Hepatocyte (in vitro differentiated cells): ENCODE measurements at regions not wholly inside any gene's neighbourhood (a gene's known extent, or its start where the extent isn't known, plus 50 kb on each side); places are given as distances from the start of the nearest gene placed in this dataset.

Experiments
- DNase-seq: peaks from one replicate; pipeline ENCODE4 v3.0.0-alpha.2; 2016; ENCODE audit warnings: low spot score
- H2AFZ ChIP-seq: fragments of 200-600 bp; sonication (generic); 2 replicates; pipeline ENCODE4 v1.6.0; 2016; ENCODE audit warnings: antibody characterized with exemption, mild to moderate bottlenecking
- H3K27ac ChIP-seq: fragments of 200-600 bp; sonication (generic); 2 replicates; pipeline ENCODE4 v1.5.1; 2016; ENCODE audit warnings: mild to moderate bottlenecking
- H3K27me3 ChIP-seq: fragments of 200-600 bp; sonication (generic); 2 replicates; pipeline ENCODE4 v1.6.1; 2016
- H3K36me3 ChIP-seq: fragments of 200-600 bp; sonication (generic); replicated peaks from 2 replicates; pipeline ENCODE4 v1.5.1; 2016; ENCODE audit warnings: low read depth; ENCODE audit not compliant: insufficient read depth
- H3K4me1 ChIP-seq: fragments of 200-600 bp; sonication (generic); 2 replicates; pipeline ENCODE4 v1.5.1; 2016; ENCODE audit warnings: mild to moderate bottlenecking, moderate library complexity; ENCODE audit not compliant: insufficient read depth
- H3K4me2 ChIP-seq: fragments of 200-600 bp; sonication (generic); 2 replicates; pipeline ENCODE4 v1.6.0; 2016
- H3K4me3 ChIP-seq: fragments of 200-600 bp; sonication (generic); 2 replicates; pipeline ENCODE4 v1.5.1; 2016; ENCODE audit warnings: mild to moderate bottlenecking
- H3K79me2 ChIP-seq: fragments of 200-600 bp; sonication (generic); 2 replicates; pipeline ENCODE4 v1.6.0; 2017; ENCODE audit warnings: mild to moderate bottlenecking
- H3K9me2 ChIP-seq: fragments of 200-600 bp; sonication (generic); replicated peaks from 2 replicates; pipeline ENCODE4 v1.6.0; 2017; ENCODE audit warnings: mild to moderate bottlenecking; ENCODE audit not compliant: insufficient read depth
- H3K9me3 ChIP-seq: fragments of 200-600 bp; sonication (generic); 2 replicates; pipeline ENCODE4 v1.5.1; 2016; ENCODE audit warnings: low read depth, mild to moderate bottlenecking
- H4K20me1 ChIP-seq: fragments of 200-600 bp; sonication (generic); 2 replicates; pipeline ENCODE4 v1.6.0; 2016; ENCODE audit warnings: mild to moderate bottlenecking; ENCODE audit not compliant: insufficient read depth, poor library complexity, severe bottlenecking
- CTCF ChIP-seq: fragments of 200-600 bp; sonication (generic); IDR thresholded peaks from 2 replicates; pipeline ENCODE4 v1.5.1; 2016; ENCODE audit warnings: antibody characterized with exemption, mild to moderate bottlenecking; ENCODE audit not compliant: poor library complexity
- EZH2 ChIP-seq: fragments of 200-600 bp; sonication (generic); IDR thresholded peaks from 2 replicates; pipeline ENCODE4 v1.6.1; 2016; ENCODE audit warnings: antibody characterized with exemption, mild to moderate bottlenecking, borderline replicate concordance
- EZH2phosphoT487 ChIP-seq: fragments of 200-600 bp; sonication (generic); IDR thresholded peaks from one replicate; pipeline ENCODE4 v1.6.1; 2018; ENCODE audit warnings: antibody characterized with exemption, mild to moderate bottlenecking, low read depth, moderate library complexity; ENCODE audit not compliant: unreplicated experiment, severe bottlenecking
- WGBS: methylation state at CpG from one replicate; pipeline ENCODE4 v1.1.6; 2016; ENCODE audit warnings: low lambda C conversion rate; ENCODE audit errors: missing lambda C conversion rate; 5-methylcytosine and 5-hydroxymethylcytosine counted together

GRCh38 chr18:76203552-76203951, 291.5 kb downstream of the ZNF516 start:
- Histone ChIP-seq H3K4me1 (no peaks in the 10 kb centered on the region), H3K27ac (no peak overlapping the region), H3K4me3 (no peak overlapping the region), H3K4me2 (no peak overlapping the region), H3K27me3 (no peaks in the 10 kb centered on the region), H3K9me3 (no peaks in the 10 kb centered on the region), H3K9me2 (no peaks in the 10 kb centered on the region), H4K20me1 (no peaks in the 10 kb centered on the region), H3K79me2 (no peaks in the 10 kb centered on the region), H3K36me3 (no peaks in the 10 kb centered on the region), H2AFZ (no peak overlapping the region)
- DNase-seq, result no peak
- WGBS, result 87% methylated on average over 6 of the region's 6 CpGs
- TF ChIP-seq CTCF (no peak), EZH2 (no peak), EZH2phosphoT487 (no peak)

GRCh38 chr18:76202322-76202721, 292.7 kb downstream of the ZNF516 start:
- Histone ChIP-seq H3K27ac (no peak overlapping the region), H3K9me3 (no peaks in the 10 kb centered on the region), H3K36me3 (no peaks in the 10 kb centered on the region), H2AFZ (no peak overlapping the region), H3K9me2 (no peaks in the 10 kb centered on the region), H3K4me3 (no peak overlapping the region), H3K27me3 (no peaks in the 10 kb centered on the region), H3K79me2 (no peaks in the 10 kb centered on the region), H3K4me1 (no peaks in the 10 kb centered on the region), H4K20me1 (no peaks in the 10 kb centered on the region), H3K4me2 (no peak overlapping the region)
- TF ChIP-seq EZH2phosphoT487, result no peak
- TF ChIP-seq CTCF, result no peak
- no peak for TF ChIP-seq EZH2
- WGBS, result 90% methylated on average over 2 of the region's 2 CpGs
- DNase-seq, result no peak

- Histone ChIP-seq H3K27me3 (no peaks in the 10 kb centered on the region), H3K79me2 (no peaks in the 10 kb centered on the region), H3K9me2 (no peaks in the 10 kb centered on the region), H3K9me3 (no peaks in the 10 kb centered on the region), H3K4me1 (no peaks in the 10 kb centered on the region), H3K27ac (no peak overlapping the region), H3K4me3 (no peak overlapping the region), H4K20me1 (no peaks in the 10 kb centered on the region), H2AFZ (no peak overlapping the region), H3K4me2 (no peak overlapping the region), H3K36me3 (no peaks in the 10 kb centered on the region)
- 70% methylated on average over 1 of the region's 1 CpG for WGBS
- no peak for DNase-seq
- TF ChIP-seq EZH2, result no peak
- no peak for TF ChIP-seq EZH2phosphoT487
- TF ChIP-seq CTCF, result no peak
Measured at GRCh38 chr18:76195601-76196000, 299.4 kb downstream of the ZNF516 start.

- no peak for DNase-seq
- Histone ChIP-seq H3K4me3 (no peak overlapping the region), H3K79me2 (no peaks in the 10 kb centered on the region), H3K4me1 (no peaks in the 10 kb centered on the region), H3K27ac (no peak overlapping the region), H3K4me2 (no peak overlapping the region), H3K27me3 (no peaks in the 10 kb centered on the region), H2AFZ (no peak overlapping the region), H4K20me1 (no peaks in the 10 kb centered on the region), H3K9me3 (peaks cover 3% of the 10 kb centered on the region), H3K36me3 (no peaks in the 10 kb centered on the region), H3K9me2 (no peaks in the 10 kb centered on the region)
- TF ChIP-seq EZH2, result no peak
- 89% methylated on average over 1 of the region's 1 CpG for WGBS
Measured at GRCh38 chr18:76188097-76188496, 306.9 kb downstream of the ZNF516 start.
